ENCODE measurements at regions not wholly inside any gene's neighbourhood (a gene's known extent, or its start where the extent isn't known, plus 50 kb on each side); places are given as distances from the start of the nearest gene placed in this dataset.
"Not testable (repeated sequence)": the region's sequence is repeated elsewhere in the genome, so short reads cannot be mapped to it uniquely, and the experiment has no call there.

- ATAC-seq (no peak), DNase-seq (no peak)
- Histone ChIP-seq H3K36me3 (no peaks in the 10 kb centered on the region), H3K9me3 (no peaks in the 10 kb centered on the region), H3K27me3 (peaks cover 0 to 2% (median 0%) of the 10 kb centered on the region in 7 donors), H3K4me1 (no peaks in the 10 kb centered on the region), H3K27ac (no peak overlapping the region), H3K4me3 (no peak overlapping the region)
- no peak for TF ChIP-seq CTCF (IDR thresholded peaks at IDR 0.05)
- intact Hi-C loops (cut with DNase I) = no loop called here
- WGBS, 2 donors = 82 to 86% methylated on average over 3 of the region's 3 CpGs
Measured at GRCh38 chr2:153532140-153532539, 53.6 kb upstream of the RPRM start.

- DNase-seq; ATAC-seq; H3K4me3 ChIP-seq; intact Hi-C loops (cut with DNase I); H3K27me3 ChIP-seq; H3K4me1 ChIP-seq; H3K27ac ChIP-seq; H3K9me3 ChIP-seq; H3K36me3 ChIP-seq: not testable (repeated sequence)
- WGBS, 2 donors = 85 to 87% methylated on average over 4 of the region's 4 CpGs
Measured at GRCh38 chr2:153533803-153534202, 55.2 kb upstream of the RPRM start.

- H3K4me3 ChIP-seq; DNase-seq; ATAC-seq; H3K36me3 ChIP-seq; H3K4me1 ChIP-seq; H3K27me3 ChIP-seq; H3K9me3 ChIP-seq; intact Hi-C loops (cut with DNase I); H3K27ac ChIP-seq: not testable (repeated sequence)
- WGBS, 2 donors = 73 to 79% methylated on average over 5 to 7 of the region's 7 CpGs
Measured at GRCh38 chr2:153534590-153534989, 56.0 kb upstream of the RPRM start.

GRCh38 chr2:153536115-153536514, 57.6 kb upstream of the RPRM start:
- ATAC-seq (no peak), DNase-seq (no peak)
- peaks cover 0 to 10% (median 0%) of the 10 kb centered on the region in 11 donors for H3K9me3 ChIP-seq
- no peaks in the 10 kb centered on the region for H3K36me3 ChIP-seq
- no peak overlapping the region for H3K4me3 ChIP-seq
- no peak overlapping the region for H3K27ac ChIP-seq
- intact Hi-C loops (cut with DNase I) = no loop called here
- TF ChIP-seq CTCF (IDR thresholded peaks at IDR 0.05) = no peak
- no peaks in the 10 kb centered on the region for H3K27me3 ChIP-seq
- H3K4me1 ChIP-seq = no peaks in the 10 kb centered on the region

- peaks cover 0 to 10% (median 0%) of the 10 kb centered on the region in 11 donors for H3K9me3 ChIP-seq
- WGBS, 2 donors = no CpG with 5 or more reads among the region's 1 CpG
- H3K4me1 ChIP-seq; H3K27me3 ChIP-seq; intact Hi-C loops (cut with DNase I); ATAC-seq; H3K4me3 ChIP-seq; H3K36me3 ChIP-seq; H3K27ac ChIP-seq; DNase-seq: not testable (repeated sequence)
Measured at GRCh38 chr2:153538102-153538501, 59.5 kb upstream of the RPRM start.

GRCh38 chr2:153543635-153544071, 65.1 kb upstream of the RPRM start:
- DNase-seq (no peak), ATAC-seq (no peak)
- Histone ChIP-seq H3K4me1 (no peaks in the 10 kb centered on the region), H3K4me3 (no peak overlapping the region), H3K9me3 (peaks cover 0 to 10% (median 0%) of the 10 kb centered on the region in 11 donors), H3K27me3 (no peaks in the 10 kb centered on the region), H3K36me3 (no peaks in the 10 kb centered on the region), H3K27ac (no peak overlapping the region)
- intact Hi-C loops (cut with DNase I) = no loop called here
- TF ChIP-seq CTCF (IDR thresholded peaks at IDR 0.05) = no peak
- WGBS, 2 donors = 37 to 40% methylated on average over 5 of the region's 5 CpGs

Data from heart right ventricle (tissue), 16 donors.